ENCODE measurements at regions not wholly inside any gene's neighbourhood (a gene's known extent, or its start where the extent isn't known, plus 50 kb on each side); places are given as distances from the start of the nearest gene placed in this dataset.
"Not testable (repeated sequence)": the region's sequence is repeated elsewhere in the genome, so short reads cannot be mapped to it uniquely, and the experiment has no call there.

DNA sequence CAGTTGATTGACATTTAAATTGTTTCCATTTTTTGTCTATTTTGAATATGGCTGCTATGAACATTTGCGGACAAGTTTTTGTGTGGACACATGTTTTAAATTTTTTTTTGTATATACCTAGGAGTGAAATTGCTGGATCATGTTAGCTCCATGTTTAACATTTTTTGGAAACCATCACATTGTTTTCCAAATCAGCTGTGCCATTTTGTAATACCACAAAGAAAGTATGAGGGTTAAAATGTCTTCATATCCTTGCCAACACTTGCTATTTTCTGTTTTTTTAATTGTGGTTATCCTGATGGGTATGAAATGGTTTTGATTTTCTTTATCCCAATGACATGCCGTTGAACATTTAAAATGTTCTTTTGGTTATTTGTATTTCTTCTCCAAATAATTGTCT, 52.1 kb downstream of the CARTPT start:
- DNase-seq (ENCODE audit: low read depth): no peak

DNA sequence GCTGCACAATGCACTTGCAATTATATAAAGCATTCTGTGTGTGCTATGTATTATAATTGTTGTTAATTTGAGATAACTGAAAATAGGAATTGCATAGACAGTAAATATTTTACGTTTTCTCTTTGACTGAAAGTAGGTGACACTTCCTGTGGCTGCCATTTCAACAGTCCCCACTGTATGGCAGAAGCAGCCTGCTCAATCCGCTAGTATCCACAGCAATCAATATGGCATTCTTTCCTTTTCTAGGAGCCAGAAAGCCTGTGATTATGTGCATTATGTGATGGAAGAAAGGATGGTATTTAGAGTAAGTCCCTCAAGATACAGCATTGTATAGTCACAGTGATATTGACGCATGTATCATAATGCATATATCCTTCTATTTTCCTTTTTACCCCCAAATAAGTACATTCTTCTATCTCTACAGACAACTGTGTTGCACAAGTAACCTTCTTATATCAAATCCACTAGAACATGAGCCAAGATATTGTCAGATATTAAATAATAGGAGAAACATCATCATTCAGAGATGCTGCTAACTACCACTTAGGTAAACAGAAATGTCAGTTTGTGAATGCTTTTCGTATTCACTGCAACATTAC, 59.7 kb downstream of the CARTPT start:
- no peak for DNase-seq (ENCODE audit: low read depth)

DNA sequence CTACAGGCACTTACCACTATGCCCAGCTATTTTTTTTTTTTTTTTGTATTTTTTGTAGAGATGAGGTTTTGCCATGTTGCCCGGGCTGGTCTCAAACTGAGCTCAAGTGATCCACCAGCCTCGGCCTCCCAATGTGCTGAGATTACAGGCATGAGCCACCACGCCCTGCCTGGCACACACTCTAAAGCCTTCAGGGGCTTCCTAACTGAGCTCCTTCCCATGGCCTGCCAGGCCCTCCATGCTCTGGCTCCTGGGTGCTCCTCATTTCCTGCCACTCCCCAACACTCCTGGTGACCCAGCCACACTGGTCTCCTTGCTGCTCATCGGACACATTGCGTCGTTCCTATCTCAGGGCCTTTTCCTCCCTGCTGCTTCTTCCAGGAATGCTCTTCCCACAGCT, 61.5 kb downstream of the CARTPT start:
- DNase-seq (ENCODE audit: low read depth): no peak

DNA sequence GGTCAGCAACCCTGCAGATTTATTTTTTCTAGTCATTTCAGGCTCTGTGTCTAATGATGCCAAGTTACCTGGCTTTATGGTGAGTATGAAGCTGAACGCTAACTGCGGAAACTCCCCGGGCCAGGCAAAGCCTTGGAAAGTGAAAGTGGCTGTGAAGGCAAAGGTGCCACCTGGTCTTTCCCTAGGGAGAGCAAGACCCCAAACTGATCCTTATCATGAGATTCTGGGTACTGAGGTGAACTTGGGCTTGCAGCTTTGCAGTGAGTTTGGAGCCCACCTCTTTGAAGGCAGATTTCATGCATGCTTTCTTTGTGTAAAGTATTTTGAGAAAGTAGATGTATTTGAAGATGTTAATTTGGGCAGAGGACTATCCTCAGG, 63.3 kb downstream of the CARTPT start:
- no peak for DNase-seq (ENCODE audit: low read depth)

DNA sequence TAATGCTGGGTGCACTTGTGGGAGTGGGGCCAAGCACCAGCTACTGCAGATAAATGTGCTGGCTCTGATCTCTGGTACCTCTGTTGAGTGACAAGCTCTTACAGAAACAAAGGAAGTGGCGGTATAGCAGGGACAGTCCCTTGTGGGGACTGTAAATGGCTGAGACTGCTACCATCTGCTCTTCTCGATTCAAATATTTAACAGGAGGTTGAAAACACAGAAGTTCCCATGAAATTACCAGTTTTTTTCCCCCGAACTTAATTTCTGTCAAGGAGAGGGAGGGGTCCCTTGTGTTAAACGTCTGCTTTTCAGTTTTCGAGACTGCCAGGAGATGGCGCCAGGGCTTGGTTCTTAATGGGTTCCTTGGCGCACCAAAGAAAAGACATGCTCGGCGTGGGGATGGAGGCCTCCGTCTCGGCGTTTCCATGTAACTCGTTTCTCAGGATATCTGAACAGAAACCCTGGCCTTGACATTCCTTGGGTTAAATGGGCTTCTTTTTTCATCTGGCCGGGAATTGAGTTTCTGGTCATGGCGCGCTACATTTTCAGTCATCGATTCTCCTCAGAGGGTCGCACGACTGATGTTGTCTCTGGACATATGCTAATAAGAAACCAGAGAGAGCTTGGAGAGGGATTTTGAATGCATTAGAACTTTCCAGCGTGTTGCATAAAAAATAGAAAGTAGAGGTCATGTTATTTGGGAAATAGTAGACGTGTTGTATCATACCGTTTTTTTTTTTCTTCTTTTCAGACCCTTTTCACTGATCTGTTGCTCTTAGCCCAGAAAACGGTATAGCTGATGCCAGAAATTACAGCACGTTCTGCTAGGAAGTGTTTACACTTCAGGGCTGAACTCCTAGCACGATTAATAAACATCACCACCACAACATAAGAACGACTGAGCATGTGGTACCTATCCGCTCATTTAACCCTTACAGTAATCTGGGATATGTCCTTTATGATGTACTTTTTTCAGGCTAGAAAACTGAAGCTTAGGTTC, 64.0 kb downstream of the CARTPT start:
- DNase-seq (ENCODE audit: low read depth): peak; percentile 49

DNA sequence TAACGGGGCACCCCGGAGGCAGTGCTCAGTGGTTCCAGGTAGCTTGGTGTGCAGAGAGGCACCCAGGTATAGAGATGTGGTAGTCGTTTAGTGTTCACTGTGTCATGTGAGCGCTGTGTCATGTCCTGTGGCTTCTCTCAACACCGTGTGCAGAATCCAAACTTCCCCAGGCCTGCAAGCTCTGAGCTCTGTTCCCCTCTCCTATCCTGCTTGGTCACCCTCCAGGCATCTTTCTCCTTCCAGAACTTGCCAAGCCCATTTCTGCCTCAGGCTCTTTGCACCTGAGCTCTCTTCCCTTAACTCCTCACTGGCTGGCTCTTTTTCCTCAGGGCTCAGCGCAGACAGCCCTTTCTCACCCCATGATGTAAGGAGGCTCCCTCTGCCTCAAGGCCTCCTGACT, 64.8 kb downstream of the CARTPT start:
- DNase-seq (ENCODE audit: low read depth): no peak

DNA sequence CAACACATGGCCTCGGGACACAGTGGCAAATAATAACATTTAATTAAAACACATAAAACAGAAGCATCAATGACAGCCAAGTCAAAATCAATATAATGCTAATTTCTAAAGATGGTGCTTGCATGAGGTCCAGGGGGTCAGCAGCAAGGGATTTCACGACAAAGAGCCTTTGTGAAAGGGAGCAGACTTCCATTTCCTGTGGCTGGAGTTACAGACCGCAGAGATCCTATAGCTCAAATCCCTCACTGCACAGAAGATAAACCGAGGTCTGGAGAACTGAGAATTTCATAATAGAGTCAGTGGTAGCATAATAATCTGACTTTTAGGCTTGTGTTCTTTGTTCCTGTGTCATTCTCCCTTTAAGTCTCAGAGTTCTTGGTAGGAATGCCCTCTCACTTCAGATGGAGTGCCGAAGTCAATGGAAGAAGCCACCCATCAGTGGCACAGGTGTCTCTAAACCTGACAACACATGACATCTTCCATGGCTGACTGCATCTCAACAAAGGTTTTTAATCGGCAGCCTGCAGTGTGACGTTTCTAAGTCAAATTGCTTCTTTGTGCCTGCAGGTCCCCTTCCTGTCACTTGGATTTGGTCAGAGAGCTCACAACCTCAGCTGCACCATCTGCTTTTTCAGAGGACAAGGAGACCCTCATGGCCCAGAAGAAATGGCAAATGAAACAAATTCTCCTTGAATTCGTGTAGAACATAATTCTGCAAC, 67.4 kb downstream of the CARTPT start:
- DNase-seq (ENCODE audit: low read depth): no peak

DNA sequence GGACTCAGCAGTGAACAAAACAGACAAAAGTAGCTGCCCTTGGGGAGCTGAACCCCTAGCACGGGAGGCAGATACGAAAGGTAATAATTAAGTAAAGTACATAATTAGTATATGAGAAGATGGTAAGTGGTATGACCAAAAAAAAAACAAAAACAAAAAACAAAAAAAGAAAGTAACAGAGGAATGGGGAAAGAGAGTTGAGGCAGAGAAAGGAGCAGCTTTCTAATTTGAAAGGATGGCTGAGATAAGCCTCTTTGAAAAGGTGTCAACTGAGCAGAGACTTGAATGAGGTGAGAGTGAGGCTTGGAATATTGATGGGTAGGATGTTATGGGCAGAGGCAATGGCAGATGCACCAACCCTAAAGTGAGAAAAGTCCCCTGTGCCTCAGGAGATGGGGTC, 69.7 kb downstream of the CARTPT start:
- DNase-seq (ENCODE audit: low read depth): no peak

DNA sequence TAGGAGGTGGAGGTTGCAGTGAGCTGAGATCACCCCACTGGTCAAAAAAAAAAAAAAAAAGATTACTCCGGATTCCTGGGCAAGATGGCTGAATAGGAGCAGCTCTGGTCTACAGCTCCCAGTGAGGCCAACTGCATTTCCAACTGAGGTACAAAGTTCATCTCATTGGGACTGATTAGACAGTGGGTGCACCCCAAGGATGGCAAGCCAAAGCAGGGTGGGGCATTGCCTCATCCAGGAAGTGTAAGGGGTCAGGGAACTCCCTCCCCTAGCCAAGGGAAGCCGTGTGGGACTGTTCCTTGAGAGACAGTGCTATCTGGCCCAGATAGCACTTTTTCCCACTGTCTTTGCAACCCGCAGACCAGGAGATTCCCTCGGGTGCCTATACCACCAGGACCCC, 70.7 kb downstream of the CARTPT start:
- DNase-seq (ENCODE audit: low read depth): no peak

DNA sequence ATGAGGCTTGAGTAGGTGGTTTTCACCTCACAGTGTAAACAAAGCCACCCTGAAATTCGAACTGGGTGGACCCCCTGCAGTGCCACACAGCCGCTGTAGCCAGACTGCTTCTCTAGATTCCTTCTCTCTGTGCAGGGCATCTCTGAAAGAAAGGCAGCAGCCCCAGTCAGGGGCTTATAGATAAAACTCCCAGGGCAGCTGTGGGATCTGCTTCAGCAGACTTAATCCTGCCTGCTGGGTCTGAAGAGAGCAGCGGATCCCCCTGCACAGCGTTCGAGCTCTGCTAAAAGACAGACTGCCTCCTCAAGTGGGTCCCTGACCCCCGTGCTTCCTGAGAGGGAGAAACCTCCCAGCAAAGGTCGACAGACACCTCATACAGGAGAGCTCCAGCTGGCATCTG, 71.4 kb downstream of the CARTPT start:
- DNase-seq (ENCODE audit: low read depth): no peak

DNA sequence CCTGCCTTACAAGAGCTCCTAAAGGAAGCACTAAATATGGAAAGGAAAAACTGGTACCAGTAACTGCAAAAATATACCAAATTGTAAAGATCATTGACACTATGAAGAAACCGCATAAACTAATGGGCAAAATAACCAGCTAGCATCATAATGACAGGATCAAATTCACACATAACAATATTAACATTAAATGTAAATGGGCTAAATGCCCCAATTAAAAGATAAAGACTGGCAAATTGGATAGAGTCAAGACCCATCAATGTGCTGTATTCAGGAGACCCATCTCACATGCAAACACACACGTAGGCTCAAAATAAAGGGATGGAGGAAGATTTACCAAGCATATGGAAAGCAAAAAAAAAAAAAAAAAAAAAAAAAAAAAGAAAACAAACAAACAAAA, 73.0 kb downstream of the CARTPT start:
- DNase-seq (ENCODE audit: low read depth): not testable (repeated sequence)

DNA sequence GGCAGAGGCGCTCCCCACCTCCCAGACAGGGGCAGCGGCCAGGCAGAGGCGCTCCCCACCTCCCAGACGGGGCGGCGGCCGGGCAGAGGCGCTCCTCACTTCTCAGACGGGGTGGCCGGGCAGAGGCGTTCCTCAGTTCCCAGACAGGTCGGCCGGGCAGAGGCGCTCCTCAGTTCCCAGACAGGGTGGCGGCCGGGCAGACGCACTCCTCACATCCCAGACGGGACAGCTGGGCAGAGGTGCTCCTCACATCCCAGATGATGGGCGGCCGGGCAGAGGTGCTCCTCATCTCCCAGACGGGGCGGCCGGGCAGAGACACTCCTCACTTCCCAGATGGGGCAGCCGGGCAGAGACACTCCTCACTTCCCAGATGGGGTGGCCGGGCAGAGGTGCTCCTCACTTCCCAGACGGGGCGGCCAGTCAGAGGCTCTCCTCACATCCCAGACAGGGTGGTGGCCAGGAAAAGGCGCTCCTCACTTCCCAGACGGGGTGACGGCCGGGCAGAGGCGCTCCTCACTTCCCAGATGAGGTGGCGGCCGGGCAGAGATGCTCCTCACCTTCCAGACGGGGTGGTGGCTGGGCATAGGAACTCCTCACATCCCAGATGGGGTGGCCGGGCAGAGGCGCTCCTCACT, 75.1 kb downstream of the CARTPT start:
- no peak for DNase-seq (ENCODE audit: low read depth)

DNA sequence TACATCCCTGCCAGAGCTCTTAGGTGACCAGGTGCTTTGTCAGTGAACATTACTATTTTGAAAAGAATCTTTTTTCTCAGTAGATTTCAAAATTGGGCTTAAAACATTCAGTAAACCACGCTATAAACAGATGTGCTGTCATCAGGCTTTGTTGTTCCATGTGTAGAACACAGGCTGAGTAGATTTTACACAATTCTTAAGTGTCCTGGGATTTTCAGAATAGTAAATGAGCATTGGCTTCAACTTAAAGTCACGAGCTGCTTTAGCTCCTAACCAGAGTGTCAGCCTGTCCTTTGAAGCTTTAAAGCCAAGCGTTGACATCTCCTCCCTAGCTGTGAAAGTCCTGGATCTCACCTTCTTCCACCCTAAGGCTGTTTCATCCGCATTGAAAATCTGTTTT, 83.6 kb downstream of the CARTPT start:
- no peak for DNase-seq (ENCODE audit: low read depth)

DNA sequence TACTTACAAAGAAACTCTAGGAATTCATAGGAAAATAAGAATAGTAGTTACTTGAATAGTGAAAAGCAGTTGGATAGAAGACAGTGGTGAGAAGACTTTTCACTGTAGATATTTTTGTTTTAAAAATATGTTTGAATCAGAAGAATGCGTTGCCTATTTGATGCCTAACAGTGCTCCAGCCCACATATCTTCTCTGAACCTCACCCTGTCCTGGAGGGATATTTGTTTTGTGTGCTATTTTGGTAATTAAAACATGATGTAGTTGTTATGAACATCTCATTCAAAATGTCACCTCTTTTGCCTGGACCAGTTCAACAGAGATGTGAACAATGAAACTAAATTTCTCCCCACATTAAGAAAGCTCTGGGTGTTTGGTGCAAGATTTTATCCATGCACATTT, 87.6 kb downstream of the CARTPT start:
- DNase-seq (ENCODE audit: low read depth): no peak

DNA sequence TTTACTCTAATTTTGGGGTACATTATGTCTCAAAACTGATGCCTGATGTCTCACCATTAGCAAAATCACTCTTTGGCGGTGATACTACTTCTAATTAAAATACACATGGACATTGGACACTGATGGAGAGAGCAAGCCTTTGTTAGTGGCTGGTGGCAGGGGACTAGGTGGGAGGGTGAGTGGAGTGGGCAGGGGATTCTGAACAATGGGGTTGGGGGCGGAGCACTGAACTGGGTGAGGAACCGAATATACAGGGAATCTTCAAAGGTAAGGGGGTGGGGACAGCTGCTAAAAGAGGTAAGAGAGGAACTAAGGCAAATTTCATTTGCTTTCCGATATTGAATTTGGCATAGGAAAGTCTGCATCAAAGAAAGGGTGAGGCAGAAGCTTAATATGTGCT, 88.8 kb downstream of the CARTPT start:
- DNase-seq (ENCODE audit: low read depth): no peak

DNA sequence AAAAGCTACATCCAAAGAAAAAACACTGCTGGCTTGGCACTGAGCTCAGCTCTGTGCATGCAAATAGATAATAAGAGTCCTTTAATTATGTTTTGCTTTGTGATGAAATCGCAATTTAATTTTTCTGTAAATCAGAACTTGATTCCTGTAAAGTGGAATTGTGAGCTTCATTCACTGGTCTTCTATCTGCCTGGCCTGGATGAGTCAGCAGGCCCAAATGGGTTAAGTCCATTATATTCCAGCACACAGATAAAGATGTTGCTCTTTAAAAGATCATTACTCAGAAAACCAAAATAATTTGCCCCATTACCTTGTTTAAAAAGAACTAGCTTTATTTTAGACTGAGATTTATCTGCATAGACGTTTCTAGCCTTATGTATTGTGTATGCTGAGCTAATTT, 90.4 kb downstream of the CARTPT start:
- DNase-seq (ENCODE audit: low read depth): no peak

DNA sequence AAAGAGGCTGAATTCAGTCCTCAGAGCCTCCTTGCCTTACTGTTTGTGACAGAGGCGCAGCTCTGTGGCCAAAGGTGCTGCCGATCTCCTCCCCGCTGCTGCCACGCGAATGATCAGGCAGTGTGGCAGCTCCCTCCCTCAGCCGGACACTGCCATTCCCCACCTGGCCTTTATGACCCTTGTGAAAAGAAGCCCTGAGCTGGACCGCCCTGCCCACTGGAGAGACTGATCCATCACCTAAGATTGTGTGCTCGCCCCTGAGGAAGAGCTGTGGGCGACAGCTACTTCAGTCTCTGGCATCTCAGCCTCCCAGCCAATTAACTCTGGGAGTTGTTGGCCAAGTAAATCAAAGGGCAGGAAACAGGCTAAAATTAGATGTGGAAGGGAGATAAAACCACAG, 90.9 kb downstream of the CARTPT start:
- DNase-seq (ENCODE audit: low read depth): no peak

DNA sequence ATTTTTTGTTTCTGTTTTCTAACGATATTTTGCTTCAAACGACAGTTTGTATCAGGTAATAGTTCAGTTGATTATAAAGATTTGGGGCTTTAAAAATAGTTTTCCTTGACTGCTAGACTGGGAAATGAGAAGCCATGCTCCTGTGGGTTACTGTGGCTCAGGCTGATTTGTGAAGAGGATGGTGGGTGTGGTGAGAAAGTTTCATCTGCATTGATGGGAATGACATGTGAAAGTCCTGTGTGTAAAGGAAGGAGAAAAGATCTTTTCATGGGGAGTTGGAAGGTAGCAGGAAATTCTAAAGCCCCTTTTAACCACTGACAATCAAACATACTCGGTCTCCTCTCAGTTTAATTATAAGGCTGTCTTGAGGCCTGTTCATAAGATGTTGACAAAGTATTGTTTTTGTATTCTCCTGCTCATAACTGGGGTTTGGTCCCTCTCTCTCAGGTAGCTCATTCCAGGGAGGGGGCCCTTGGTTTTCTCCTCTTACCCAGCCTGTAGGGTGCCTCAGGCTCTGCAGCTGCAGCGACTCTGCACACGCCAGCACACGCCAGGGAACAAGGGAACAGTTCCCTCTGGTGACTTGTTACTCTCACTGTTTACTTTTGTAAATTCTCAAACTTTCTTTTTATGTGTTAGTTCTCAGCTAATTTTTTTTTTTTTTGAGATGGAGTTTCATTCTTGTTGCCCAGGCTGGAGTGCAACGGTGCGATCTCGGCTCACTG, 91.6 kb downstream of the CARTPT start:
- no peak for DNase-seq (ENCODE audit: low read depth)

DNA sequence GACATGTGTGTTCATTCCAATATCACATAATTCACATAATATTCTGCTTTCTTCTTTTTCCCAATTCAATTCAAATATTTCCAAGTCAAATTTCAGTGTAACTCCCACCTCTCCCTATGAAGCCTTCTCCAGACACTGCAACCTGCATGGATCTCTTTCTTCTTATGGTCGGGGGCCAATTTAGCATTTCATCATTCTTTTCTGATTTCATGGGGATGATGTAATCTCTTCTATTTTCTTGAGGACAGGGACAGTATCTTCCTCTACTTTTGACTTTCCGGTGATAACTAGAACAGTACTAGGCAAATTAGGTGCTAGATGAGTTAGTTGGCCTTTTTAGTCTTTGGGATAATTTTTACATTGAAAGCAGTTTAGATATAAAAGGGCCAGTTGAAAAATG, 92.7 kb downstream of the CARTPT start:
- no peak for DNase-seq (ENCODE audit: low read depth)

DNA sequence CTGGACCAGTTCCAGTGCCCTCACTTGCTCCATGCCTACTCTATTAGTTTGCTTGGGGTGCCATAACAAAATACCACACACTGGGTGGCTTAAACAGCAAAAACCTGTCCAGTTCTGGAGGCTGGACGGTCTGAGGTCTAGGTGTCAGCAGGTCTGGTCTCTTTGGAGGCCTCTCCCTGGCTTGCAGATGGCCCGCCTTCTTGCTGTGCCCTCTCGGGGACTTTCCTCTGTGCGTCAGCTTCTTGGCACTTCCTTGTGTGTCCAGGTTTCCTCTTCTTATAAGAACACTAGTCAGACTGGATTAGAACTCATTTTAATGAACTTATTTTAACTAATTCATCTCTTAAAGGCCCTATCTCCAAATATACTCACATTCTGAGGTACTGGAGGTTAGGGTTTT, 97.2 kb downstream of the CARTPT start:
- no peak for DNase-seq (ENCODE audit: low read depth)

DNA sequence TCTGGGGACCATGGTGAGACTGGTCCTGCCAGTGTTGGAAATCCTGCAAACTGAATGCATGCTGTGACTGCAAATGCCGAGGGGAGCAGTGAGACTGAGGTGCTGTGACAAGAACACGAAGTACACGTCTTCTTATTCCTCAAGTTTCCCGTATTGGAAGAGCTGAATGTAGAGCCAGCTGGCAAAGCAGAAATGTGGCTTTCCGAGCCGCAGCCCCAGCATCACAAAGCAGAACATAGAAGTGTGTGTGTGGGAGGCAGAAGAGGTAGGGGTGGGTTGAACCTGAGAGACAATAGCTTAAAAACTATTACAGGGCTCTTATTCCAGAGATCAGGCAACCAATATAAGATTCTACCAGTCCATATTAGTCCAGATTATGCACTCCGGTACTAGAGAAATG, 98.8 kb downstream of the CARTPT start:
- DNase-seq (ENCODE audit: low read depth): no peak

DNA sequence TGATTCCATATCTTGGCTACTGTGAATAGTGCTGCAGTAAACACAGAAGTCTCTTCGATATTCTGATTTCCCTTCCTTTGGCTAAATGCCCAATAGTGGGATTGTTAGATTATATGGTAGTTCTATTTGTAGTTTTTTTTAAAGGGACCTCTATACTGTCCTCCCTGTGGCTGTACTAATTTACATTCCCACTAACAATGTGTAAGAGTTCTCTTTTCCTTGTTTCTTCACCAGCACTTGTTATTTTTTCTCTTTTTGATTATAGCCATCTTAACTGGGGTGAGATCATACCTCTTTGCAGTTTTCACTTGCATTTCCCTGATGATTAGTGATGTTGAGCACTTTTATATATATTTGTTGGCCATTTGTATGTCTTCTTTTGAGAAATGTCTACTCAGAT, 102.0 kb downstream of the CARTPT start:
- no peak for DNase-seq (ENCODE audit: low read depth)

Measured in GM04504 (cell line).